GM23338 (cell line): ENCODE measurements at regions not wholly inside any gene's neighbourhood (a gene's known extent, or its start where the extent isn't known, plus 50 kb on each side); places are given as distances from the start of the nearest gene placed in this dataset.

Experiments
- CREB1 ChIP-seq: fragments of 250-450 bp; sonication (Bioruptor Pico); IDR thresholded peaks from 2 replicates; pipeline ENCODE4 v1.5.0; 2020; ENCODE audit warnings: low read depth, mild to moderate bottlenecking, moderate library complexity
- EZH2 ChIP-seq: fragments of 200-600 bp; sonication (generic); IDR thresholded peaks from one replicate; pipeline ENCODE4 v1.8.0; 2017; ENCODE audit warnings: antibody characterized with exemption, mild to moderate bottlenecking, low read depth; ENCODE audit not compliant: unreplicated experiment
- EZH2phosphoT487 ChIP-seq: fragments of 200-600 bp; sonication (generic); IDR thresholded peaks from one replicate; pipeline ENCODE4 v1.8.1; 2018; ENCODE audit warnings: antibody characterized with exemption; ENCODE audit not compliant: unreplicated experiment
- JUNB ChIP-seq: IDR thresholded peaks from one replicate; pipeline ENCODE4 v1.6.1; 2016; ENCODE audit warnings: antibody characterized with exemption; ENCODE audit not compliant: unreplicated experiment
- POLR2AphosphoS5 ChIP-seq: IDR thresholded peaks from 2 replicates; pipeline ENCODE4 v1.6.1; 2016; ENCODE audit warnings: antibody characterized with exemption, low read depth
- STAT1 ChIP-seq: IDR thresholded peaks from one replicate; pipeline ENCODE4 v1.6.1; 2016; ENCODE audit warnings: antibody characterized with exemption; ENCODE audit not compliant: unreplicated experiment
- ZNF331 ChIP-seq: fragments of 250-450 bp; sonication (Bioruptor Pico); IDR thresholded peaks from 2 replicates; pipeline ENCODE4 v1.5.0; 2020; ENCODE audit warnings: low read depth, mild to moderate bottlenecking, moderate library complexity
- TF ChIP-seq, protein P1 (sequence below), 2 experiments: fragments of 200-600 bp in 1 of 2; sonication (generic) in 1 of 2; conservative IDR thresholded peaks; 2 replicates each; pipeline versions ENCODE4 v1.5.1 to v1.6.1; 2016 to 2017; ENCODE audit warnings: antibody characterized with exemption in 2 of 2, low read depth in 2 of 2, mild to moderate bottlenecking in 2 of 2, moderate library complexity in 1 of 2
- TF ChIP-seq, protein P2 (sequence below): IDR thresholded peaks from one replicate; pipeline ENCODE4 v1.6.1; 2018; ENCODE audit warnings: antibody characterized with exemption; ENCODE audit not compliant: unreplicated experiment
- TF ChIP-seq, protein P3 (sequence below): IDR thresholded peaks from 2 replicates; pipeline ENCODE4 v1.6.1; 2016; ENCODE audit warnings: antibody characterized with exemption

DNA sequence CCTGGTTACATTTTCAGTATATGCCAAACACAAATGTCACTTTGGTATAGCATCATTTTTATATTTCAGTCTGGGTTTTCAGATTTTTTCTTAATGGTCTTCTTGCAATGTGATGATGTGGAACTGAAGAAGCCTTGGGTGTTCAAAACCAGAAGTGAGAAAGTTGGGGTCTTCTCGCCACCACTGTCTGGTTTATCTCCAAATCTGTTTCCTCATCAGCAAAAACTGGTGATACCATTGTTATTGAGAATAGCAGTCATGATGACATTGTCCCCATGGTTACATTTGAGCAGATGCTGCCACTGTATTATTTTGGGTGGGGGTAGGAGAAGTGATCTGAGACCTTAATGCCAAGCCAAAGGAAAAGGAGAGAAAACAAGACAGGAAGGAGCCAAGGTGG lies 85.9 kb upstream of the MAP3K1 start:
- TF ChIP-seq, protein P1, sequence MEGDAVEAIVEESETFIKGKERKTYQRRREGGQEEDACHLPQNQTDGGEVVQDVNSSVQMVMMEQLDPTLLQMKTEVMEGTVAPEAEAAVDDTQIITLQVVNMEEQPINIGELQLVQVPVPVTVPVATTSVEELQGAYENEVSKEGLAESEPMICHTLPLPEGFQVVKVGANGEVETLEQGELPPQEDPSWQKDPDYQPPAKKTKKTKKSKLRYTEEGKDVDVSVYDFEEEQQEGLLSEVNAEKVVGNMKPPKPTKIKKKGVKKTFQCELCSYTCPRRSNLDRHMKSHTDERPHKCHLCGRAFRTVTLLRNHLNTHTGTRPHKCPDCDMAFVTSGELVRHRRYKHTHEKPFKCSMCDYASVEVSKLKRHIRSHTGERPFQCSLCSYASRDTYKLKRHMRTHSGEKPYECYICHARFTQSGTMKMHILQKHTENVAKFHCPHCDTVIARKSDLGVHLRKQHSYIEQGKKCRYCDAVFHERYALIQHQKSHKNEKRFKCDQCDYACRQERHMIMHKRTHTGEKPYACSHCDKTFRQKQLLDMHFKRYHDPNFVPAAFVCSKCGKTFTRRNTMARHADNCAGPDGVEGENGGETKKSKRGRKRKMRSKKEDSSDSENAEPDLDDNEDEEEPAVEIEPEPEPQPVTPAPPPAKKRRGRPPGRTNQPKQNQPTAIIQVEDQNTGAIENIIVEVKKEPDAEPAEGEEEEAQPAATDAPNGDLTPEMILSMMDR (conservative IDR thresholded peaks at IDR 0.05; ENCODE audit: low read depth in 2 of 2): no peak
- TF ChIP-seq EZH2 (no peak), ZNF331 (CRISPR knock-in tag) (no peak), CREB1 (CRISPR knock-in tag) (no peak), POLR2AphosphoS5 (no peak), JUNB (no peak), STAT1 (no peak), EZH2phosphoT487 (no peak)
- TF ChIP-seq, protein P2, sequence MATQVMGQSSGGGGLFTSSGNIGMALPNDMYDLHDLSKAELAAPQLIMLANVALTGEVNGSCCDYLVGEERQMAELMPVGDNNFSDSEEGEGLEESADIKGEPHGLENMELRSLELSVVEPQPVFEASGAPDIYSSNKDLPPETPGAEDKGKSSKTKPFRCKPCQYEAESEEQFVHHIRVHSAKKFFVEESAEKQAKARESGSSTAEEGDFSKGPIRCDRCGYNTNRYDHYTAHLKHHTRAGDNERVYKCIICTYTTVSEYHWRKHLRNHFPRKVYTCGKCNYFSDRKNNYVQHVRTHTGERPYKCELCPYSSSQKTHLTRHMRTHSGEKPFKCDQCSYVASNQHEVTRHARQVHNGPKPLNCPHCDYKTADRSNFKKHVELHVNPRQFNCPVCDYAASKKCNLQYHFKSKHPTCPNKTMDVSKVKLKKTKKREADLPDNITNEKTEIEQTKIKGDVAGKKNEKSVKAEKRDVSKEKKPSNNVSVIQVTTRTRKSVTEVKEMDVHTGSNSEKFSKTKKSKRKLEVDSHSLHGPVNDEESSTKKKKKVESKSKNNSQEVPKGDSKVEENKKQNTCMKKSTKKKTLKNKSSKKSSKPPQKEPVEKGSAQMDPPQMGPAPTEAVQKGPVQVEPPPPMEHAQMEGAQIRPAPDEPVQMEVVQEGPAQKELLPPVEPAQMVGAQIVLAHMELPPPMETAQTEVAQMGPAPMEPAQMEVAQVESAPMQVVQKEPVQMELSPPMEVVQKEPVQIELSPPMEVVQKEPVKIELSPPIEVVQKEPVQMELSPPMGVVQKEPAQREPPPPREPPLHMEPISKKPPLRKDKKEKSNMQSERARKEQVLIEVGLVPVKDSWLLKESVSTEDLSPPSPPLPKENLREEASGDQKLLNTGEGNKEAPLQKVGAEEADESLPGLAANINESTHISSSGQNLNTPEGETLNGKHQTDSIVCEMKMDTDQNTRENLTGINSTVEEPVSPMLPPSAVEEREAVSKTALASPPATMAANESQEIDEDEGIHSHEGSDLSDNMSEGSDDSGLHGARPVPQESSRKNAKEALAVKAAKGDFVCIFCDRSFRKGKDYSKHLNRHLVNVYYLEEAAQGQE: no peak
- TF ChIP-seq, protein P3, sequence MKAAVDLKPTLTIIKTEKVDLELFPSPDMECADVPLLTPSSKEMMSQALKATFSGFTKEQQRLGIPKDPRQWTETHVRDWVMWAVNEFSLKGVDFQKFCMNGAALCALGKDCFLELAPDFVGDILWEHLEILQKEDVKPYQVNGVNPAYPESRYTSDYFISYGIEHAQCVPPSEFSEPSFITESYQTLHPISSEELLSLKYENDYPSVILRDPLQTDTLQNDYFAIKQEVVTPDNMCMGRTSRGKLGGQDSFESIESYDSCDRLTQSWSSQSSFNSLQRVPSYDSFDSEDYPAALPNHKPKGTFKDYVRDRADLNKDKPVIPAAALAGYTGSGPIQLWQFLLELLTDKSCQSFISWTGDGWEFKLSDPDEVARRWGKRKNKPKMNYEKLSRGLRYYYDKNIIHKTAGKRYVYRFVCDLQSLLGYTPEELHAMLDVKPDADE: no peak
